Progenitor cell of endocrine pancreas (in vitro differentiated cells): ENCODE measurements at regions not wholly inside any gene's neighbourhood (a gene's known extent, or its start where the extent isn't known, plus 50 kb on each side); places are given as distances from the start of the nearest gene placed in this dataset.

ENCODE experiments used
- DNase-seq: peaks from one replicate; pipeline ENCODE4 v3.0.0; 2021; ENCODE audit warnings: low spot score; ENCODE audit not compliant: unreplicated experiment
- H3K27ac Mint-ChIP-seq: 2 replicates; pipeline ENCODE4 v1.8.0; 2021; ENCODE audit warnings: mild to moderate bottlenecking, moderate library complexity, mixed read lengths
- H3K27me3 Mint-ChIP-seq: 2 replicates; pipeline ENCODE4 v1.8.0; 2021; ENCODE audit warnings: mixed read lengths
- H3K36me3 Mint-ChIP-seq: 2 replicates; pipeline ENCODE4 v1.8.0; 2022; ENCODE audit warnings: mixed read lengths; ENCODE audit not compliant: insufficient read depth
- H3K4me1 Mint-ChIP-seq: 2 replicates; pipeline ENCODE4 v1.8.0; 2021; ENCODE audit warnings: low read depth, mixed read lengths
- H3K4me3 Mint-ChIP-seq: 2 replicates; pipeline ENCODE4 v1.8.0; 2021; ENCODE audit warnings: low read depth, mild to moderate bottlenecking, moderate library complexity, mixed read lengths
- H3K9me3 Mint-ChIP-seq: 2 replicates; pipeline ENCODE4 v1.8.0; 2021; ENCODE audit warnings: low read depth, mixed read lengths
- CTCF ChIP-seq: fragments of 200-600 bp; sonication (generic); IDR thresholded peaks from one replicate; pipeline ENCODE4 v1.5.0; 2021; ENCODE audit warnings: antibody characterized with exemption, mild to moderate bottlenecking; ENCODE audit not compliant: unreplicated experiment

- Mint-ChIP-seq H3K27ac (no peak overlapping the region), H3K27me3 (peaks cover 10% of the 10 kb centered on the region), H3K4me3 (no peak overlapping the region), H3K4me1 (peaks cover 7% of the 10 kb centered on the region), H3K36me3 (no peaks in the 10 kb centered on the region), H3K9me3 (peaks cover 4% of the 10 kb centered on the region)
- TF ChIP-seq CTCF = no peak
- no peak for DNase-seq
Observed at GRCh38 chr17:33508215-33508614, 215.1 kb upstream of the ASIC2 start.

- H3K4me3 Mint-ChIP-seq = no peak overlapping the region
- DNase-seq = no peak
- H3K27me3 Mint-ChIP-seq = peaks cover 5% of the 10 kb centered on the region
- no peaks in the 10 kb centered on the region for H3K36me3 Mint-ChIP-seq
- peaks cover 8% of the 10 kb centered on the region for H3K4me1 Mint-ChIP-seq
- peaks cover 5% of the 10 kb centered on the region for H3K9me3 Mint-ChIP-seq
- TF ChIP-seq CTCF = no peak
- H3K27ac Mint-ChIP-seq = no peak overlapping the region
Observed at GRCh38 chr17:33509331-33509730, 216.2 kb upstream of the ASIC2 start.

- TF ChIP-seq CTCF = no peak
- Mint-ChIP-seq H3K9me3 (peaks cover 5% of the 10 kb centered on the region), H3K27me3 (peaks cover 4% of the 10 kb centered on the region), H3K4me1 (peaks cover 11% of the 10 kb centered on the region), H3K27ac (no peak overlapping the region), H3K4me3 (no peak overlapping the region), H3K36me3 (no peaks in the 10 kb centered on the region)
- no peak for DNase-seq
Observed at GRCh38 chr17:33511670-33512069, 218.6 kb upstream of the ASIC2 start.

GRCh38 chr17:33512113-33512512 is 219.0 kb upstream of the ASIC2 start:
- peaks cover 11% of the 10 kb centered on the region for H3K4me1 Mint-ChIP-seq
- H3K4me3 Mint-ChIP-seq = no peak overlapping the region
- TF ChIP-seq CTCF = no peak
- H3K27ac Mint-ChIP-seq = no peak overlapping the region
- H3K36me3 Mint-ChIP-seq = no peaks in the 10 kb centered on the region
- peaks cover 5% of the 10 kb centered on the region for H3K9me3 Mint-ChIP-seq
- no peak for DNase-seq
- peaks cover 3% of the 10 kb centered on the region for H3K27me3 Mint-ChIP-seq

GRCh38 chr17:33513769-33514168 is 220.7 kb upstream of the ASIC2 start:
- no peak overlapping the region for H3K4me3 Mint-ChIP-seq
- H3K9me3 Mint-ChIP-seq = peaks cover 5% of the 10 kb centered on the region
- H3K27me3 Mint-ChIP-seq = peaks cover 3% of the 10 kb centered on the region
- peaks cover 11% of the 10 kb centered on the region for H3K4me1 Mint-ChIP-seq
- no peak for DNase-seq
- TF ChIP-seq CTCF = no peak
- no peak overlapping the region for H3K27ac Mint-ChIP-seq
- H3K36me3 Mint-ChIP-seq = no peaks in the 10 kb centered on the region
